GM12865 (cell line): ENCODE measurements at regions not wholly inside any gene's neighbourhood (a gene's known extent, or its start where the extent isn't known, plus 50 kb on each side); places are given as distances from the start of the nearest gene placed in this dataset.

Source experiments
- DNase-seq: peaks from one replicate; pipeline ENCODE4 v3.0.0; 2010; ENCODE audit warnings: low read depth
- H3K4me3 ChIP-seq: 2 replicates; pipeline ENCODE4 v1.5.1; 2011; ENCODE audit warnings: mild to moderate bottlenecking, low read depth, low read length, control low read depth
- TF ChIP-seq, protein P1 (sequence below): IDR thresholded peaks from 2 replicates; pipeline ENCODE4 v1.5.1; 2011; ENCODE audit warnings: low read length, control low read depth, low read depth, inconsistent platforms; ENCODE audit not compliant: insufficient read depth; ENCODE audit errors: missing control alignments

DNA sequence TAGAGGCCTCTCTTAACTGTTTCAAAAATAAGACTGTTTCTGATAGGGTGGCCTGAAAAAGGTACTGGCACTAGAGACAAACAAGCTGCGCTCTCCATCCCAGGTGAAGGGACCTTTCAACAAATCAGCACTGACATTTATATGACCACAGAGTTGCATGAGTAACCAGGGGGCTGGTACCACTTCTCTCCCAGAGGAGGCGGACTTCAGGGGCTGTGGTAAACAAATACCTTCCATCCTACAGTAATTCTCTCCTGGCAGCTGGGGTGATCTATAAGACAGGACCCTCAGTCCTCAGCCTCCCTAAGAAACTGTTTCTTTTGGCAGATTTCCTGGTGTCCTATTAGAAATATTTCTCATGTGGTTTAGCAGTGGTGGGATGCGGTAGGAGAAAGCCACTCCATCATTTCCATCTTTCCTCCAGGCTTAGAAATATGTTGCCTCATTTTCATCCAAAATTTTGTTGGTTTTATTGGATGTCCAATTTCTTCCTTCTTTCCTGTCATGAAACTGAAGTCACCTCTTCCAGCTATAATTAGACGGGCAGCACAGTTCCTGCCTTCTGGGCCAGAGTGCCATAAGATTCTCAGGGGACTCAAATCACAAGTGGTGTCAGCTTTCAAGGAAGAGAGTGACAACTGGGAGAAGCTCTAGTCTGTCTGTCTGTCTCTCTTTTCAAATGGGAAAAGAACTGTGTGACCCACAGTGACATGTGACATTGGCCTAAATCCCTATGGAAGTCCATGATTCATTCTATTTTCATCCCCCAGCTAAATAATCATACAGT, 96.4 kb downstream of the CYRIA start:
- no peak for DNase-seq
- H3K4me3 ChIP-seq, result no peak overlapping the region
- TF ChIP-seq, protein P1, sequence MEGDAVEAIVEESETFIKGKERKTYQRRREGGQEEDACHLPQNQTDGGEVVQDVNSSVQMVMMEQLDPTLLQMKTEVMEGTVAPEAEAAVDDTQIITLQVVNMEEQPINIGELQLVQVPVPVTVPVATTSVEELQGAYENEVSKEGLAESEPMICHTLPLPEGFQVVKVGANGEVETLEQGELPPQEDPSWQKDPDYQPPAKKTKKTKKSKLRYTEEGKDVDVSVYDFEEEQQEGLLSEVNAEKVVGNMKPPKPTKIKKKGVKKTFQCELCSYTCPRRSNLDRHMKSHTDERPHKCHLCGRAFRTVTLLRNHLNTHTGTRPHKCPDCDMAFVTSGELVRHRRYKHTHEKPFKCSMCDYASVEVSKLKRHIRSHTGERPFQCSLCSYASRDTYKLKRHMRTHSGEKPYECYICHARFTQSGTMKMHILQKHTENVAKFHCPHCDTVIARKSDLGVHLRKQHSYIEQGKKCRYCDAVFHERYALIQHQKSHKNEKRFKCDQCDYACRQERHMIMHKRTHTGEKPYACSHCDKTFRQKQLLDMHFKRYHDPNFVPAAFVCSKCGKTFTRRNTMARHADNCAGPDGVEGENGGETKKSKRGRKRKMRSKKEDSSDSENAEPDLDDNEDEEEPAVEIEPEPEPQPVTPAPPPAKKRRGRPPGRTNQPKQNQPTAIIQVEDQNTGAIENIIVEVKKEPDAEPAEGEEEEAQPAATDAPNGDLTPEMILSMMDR, result no peak

DNA sequence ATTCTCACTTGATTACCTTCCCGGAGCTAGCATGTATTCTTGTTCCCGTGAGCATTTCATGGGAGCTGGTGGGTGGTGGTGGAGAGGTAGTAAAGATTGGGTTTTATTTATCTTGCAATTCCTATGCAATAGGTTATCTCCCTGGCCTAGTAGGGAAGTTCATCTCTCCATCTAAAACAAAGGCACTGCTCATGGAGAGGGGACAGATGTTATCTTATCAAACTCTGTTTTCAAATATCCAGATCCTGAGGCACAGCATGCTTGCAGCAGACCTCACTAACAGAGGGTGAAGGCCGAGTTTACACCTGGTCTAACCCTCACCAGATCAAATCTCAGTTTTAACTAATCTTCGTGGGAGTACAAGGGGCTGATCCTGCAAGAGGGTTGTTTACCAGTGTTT, 98.9 kb downstream of the CYRIA start:
- DNase-seq, result no peak
- no peak overlapping the region for H3K4me3 ChIP-seq

DNA sequence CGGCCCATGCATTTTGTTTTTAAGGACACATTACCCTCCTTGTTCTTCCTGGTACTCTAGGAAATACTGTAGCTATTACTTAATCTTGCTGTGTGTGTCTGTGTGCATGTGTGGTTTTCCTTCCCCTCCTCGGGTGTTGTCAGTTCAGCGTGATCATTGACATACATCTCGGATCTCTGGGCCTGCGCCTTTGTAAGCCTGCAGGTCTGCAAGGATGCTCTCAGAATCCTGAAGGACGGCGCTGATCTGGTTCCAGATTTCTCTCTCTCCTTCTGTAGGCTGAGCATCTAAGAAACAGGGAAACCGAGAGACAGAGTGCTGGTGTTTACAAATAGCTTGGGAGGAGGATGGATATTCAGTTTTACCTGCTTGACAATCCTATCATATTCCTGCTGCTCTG, 100.2 kb downstream of the CYRIA start:
- TF ChIP-seq, protein P1, result no peak
- H3K4me3 ChIP-seq, result no peak overlapping the region
- no peak for DNase-seq

More for the DNA sequence above, 98.9 kb downstream of the CYRIA start:
- TF ChIP-seq, protein P1, result no peak

DNA sequence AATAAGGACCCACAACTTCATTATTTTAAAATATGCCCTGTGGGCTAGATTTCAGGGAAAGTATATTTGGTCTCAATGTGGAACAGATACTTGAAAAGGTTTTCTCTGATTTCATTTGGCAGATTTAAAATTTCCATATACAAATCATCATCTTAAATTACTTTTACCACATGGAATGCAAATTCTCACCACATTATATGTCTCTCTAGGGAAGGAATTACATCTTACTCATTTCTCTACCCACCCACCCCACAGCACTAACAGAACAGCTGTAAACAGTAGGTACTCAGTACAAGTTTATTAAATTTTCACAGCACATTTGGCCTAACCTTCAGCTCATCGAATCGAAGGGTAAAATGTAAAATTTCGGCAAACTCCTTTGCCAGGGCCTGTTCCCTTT, 104.0 kb downstream of the CYRIA start:
- no peak for DNase-seq
- TF ChIP-seq, protein P1, result no peak
- H3K4me3 ChIP-seq, result no peak overlapping the region

DNA sequence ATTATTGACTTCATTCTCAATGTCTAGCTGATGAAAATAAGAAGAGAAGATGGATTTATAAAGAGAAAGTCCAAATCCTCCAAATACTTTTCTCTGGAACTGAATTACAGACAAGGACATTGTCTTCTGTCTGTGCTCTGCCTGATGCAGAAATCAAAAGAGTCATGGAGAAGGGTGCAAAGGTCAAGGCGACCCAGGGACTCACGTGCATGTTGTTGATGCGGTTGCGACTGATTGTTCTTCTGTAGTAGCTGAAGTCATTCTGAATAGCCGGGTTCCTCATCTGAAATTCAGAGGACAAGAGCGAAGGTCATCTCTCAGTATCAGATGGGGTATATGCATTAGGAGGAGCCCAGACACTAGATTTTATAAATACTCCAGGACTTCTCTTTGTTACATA, 104.4 kb downstream of the CYRIA start:
- DNase-seq, result no peak
- TF ChIP-seq, protein P1, result no peak
- H3K4me3 ChIP-seq, result no peak overlapping the region

DNA sequence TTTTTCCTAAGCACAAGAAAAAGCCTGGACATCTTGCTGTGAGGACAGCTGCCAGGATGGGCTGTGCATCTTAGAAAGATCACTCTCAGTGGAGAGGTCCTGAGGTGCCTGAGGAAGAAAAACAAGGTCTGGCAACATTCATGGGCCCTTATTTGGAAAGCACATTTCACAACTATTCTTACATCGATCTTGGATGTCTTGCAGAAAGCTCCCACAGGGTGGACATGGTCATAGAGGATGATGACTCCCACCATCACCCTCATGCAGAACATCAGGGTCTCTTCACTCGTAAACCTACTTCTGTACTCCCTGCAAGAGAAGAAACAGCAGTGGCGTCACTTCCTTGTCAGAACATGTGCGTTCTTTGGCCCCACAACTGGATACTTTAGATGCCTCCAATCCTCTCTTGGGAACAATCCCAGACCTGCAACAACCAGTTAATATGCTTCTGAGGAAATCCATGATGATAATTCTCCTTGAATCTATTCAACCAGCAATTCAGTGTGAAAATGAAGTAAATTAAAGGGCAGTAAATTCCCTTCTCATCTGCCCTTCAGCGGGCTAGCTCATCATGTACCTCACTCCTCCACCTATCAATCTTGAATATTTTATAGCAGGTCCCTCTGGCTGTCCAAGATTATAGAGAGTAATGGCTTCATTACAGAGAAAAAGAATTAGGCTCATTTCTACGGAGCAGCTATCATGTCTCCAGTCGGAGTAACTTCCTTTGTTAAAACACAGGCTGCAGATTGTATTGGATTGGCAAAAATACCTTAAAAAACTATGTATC, 106.2 kb downstream of the CYRIA start:
- TF ChIP-seq, protein P1, result no peak
- DNase-seq, result no peak
- H3K4me3 ChIP-seq, result no peak overlapping the region

DNA sequence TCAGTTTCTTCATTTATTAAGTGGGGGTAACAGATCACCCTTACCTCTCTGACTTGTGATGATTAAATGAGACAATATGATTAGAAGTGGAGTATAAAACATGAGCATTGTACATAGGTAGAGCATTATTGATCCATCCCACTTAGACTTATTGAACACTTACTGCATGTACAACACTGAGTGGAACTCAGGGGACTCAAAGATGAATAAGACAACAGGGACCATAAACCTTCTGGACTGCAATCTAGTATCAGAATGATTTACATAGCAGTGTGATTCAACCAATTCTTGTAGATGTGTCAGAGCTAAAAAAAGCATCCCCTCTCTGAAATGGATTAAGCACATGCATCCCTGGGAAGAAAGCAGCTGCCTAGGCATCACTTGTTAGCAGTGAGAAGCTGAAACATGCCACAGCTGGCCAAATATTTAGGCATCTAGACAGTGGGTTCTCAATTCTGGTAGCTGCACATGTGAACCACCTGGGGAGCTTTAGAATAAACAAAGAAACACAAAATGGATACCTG, 111.5 kb downstream of the CYRIA start:
- DNase-seq, result no peak

More for the DNA sequence above, 111.5 kb downstream of the CYRIA start:
- TF ChIP-seq, protein P1, result no peak
- H3K4me3 ChIP-seq, result no peak overlapping the region
